Ectodermal cell (in vitro differentiated cells): ENCODE measurements at regions not wholly inside any gene's neighbourhood (a gene's known extent, or its start where the extent isn't known, plus 50 kb on each side); places are given as distances from the start of the nearest gene placed in this dataset.

Source experiments
- H3K27ac ChIP-seq: 2 replicates; pipeline ENCODE4 v1.7.0; 2013; ENCODE audit warnings: mild to moderate bottlenecking, low read depth, low read length; ENCODE audit not compliant: insufficient read depth, poor library complexity, severe bottlenecking
- H3K27me3 ChIP-seq: 2 replicates; pipeline ENCODE4 v1.7.0; 2013; ENCODE audit warnings: mild to moderate bottlenecking, low read length; ENCODE audit not compliant: insufficient read depth, control insufficient read depth, poor library complexity, severe bottlenecking
- H3K36me3 ChIP-seq: one replicate; pipeline ENCODE4 v1.7.0; 2013; ENCODE audit warnings: low read length; ENCODE audit not compliant: control insufficient read depth, insufficient read depth
- H3K4me1 ChIP-seq: one replicate; pipeline ENCODE4 v1.7.0; 2013; ENCODE audit warnings: low read length; ENCODE audit not compliant: control insufficient read depth, insufficient read depth
- H3K4me3 ChIP-seq: 2 replicates; pipeline ENCODE4 v1.7.0; 2013; ENCODE audit warnings: low read depth, low read length, control low read depth; ENCODE audit not compliant: insufficient read depth
- H3K9me3 ChIP-seq: 2 replicates; pipeline ENCODE4 v1.7.0; 2013; ENCODE audit warnings: mild to moderate bottlenecking, low read length, moderate library complexity; ENCODE audit not compliant: control insufficient read depth
- WGBS, 2 experiments: methylation state at CpG; one replicate each; pipeline ENCODE4 v1.1.7; 2013; ENCODE audit warnings: missing lambda C conversion rate in 2 of 2; 5-methylcytosine and 5-hydroxymethylcytosine counted together

DNA sequence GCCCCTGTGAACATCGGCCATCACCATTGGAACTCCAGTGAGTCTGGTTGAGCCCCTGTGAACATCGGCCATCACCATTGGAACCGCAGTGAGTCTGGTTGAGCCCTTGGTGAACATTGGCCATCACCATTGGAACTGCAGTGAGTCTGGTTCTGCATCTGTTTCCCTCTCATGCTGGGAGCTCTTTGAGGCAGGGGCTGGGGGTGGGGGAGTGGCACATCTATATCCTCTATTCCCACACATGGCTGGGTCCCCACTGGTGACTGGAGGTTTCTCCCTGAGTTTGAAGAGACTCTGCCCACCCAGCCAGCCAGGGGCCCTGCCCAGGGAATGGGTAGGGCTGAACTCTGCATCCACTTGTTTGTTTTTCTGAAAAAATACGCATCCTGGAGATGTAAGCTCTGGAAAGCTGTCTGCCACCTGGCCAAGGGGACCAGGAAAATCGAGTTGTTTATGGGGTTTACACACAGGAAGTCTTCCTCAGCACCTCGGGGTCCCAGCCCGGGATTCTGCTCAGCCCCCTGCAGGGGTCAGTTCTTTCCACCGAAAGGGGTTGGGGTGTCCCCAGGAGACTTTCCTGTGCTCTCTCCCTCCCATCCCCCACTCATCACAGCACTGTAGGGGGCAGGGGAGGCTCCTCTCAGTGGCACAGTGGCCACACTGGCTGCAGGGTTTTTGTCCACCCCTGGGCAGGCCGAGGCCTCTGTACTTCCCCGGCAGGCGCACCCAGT is 170.5 kb upstream of the GSC start:
- 92 to 96% methylated on average over 11 of the region's 11 CpGs for WGBS, 2 experiments
- Histone ChIP-seq H3K27ac (no peak overlapping the region), H3K4me1 (peaks cover 3% of the 10 kb centered on the region), H3K27me3 (no peaks in the 10 kb centered on the region), H3K9me3 (no peaks in the 10 kb centered on the region), H3K36me3 (no peaks in the 10 kb centered on the region), H3K4me3 (no peak overlapping the region)

DNA sequence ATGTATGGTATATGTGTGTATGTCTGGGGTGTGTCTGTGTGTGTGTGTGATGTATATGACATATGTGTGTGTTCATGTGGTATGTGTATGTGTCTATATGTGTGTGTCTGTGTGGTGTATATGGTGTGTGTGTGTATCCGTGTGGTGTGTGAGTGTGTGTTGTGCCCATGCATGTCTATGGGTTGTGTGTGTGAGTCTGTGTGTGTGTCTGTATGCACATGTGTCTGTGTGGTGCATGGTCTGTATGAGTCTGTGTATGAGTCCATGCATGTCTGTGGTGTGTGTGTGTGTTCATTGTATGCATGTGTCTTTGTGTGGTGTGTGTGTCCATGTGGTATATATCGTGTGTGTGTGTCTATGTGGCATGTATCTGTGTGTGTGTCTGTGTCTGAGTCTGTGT is 168.1 kb upstream of the GSC start:
- Histone ChIP-seq H3K4me3 (no peak overlapping the region), H3K9me3 (no peaks in the 10 kb centered on the region), H3K36me3 (no peaks in the 10 kb centered on the region), H3K4me1 (peaks cover 3% of the 10 kb centered on the region), H3K27me3 (no peaks in the 10 kb centered on the region), H3K27ac (no peak overlapping the region)
- 92 to 93% methylated on average over 2 of the region's 2 CpGs for WGBS, 2 experiments

DNA sequence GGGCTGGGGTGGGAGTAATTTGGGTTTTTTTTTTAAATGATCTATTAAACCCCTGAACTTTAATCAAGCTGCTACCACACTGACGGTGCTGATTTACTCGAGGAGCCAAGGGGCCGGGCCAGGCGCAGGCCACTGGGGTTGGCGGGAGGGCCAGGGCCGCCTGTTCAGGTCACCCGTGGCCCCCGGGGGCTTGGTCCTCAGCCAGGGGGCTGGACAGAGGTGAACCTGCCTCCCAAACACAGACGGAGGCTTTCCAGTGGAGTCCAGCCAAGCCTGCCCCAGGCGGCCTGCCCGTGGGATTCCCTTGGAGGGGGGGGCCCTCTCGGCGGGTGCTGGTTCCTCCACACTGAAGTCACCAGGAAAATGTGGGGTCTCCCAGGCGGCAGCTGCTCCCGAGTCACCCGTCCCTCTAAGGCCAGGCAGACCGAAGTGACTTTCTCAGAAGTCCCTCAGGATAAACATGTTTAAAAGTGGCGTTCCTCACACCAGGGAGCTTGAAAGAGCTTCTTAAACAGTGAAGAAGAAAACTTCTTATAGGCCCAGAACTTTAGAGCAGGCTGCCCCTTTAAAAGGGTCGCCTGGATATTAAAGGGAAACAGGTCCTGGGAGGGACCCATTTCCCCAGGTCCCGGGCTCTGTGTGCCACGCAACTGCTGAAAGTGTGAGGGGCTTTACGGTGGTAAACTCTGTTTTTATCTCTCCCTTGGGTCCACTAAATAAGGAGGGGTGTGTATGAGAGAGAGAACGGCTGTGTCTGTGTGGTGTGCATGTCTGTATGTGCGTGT is 167.2 kb upstream of the GSC start:
- no peak overlapping the region for H3K27ac ChIP-seq
- peaks cover 3% of the 10 kb centered on the region for H3K4me1 ChIP-seq
- no peaks in the 10 kb centered on the region for H3K9me3 ChIP-seq
- H3K36me3 ChIP-seq = no peaks in the 10 kb centered on the region
- H3K4me3 ChIP-seq = no peak overlapping the region
- no peaks in the 10 kb centered on the region for H3K27me3 ChIP-seq
- WGBS, 2 experiments = 87 to 89% methylated on average over 24 of the region's 24 CpGs

DNA sequence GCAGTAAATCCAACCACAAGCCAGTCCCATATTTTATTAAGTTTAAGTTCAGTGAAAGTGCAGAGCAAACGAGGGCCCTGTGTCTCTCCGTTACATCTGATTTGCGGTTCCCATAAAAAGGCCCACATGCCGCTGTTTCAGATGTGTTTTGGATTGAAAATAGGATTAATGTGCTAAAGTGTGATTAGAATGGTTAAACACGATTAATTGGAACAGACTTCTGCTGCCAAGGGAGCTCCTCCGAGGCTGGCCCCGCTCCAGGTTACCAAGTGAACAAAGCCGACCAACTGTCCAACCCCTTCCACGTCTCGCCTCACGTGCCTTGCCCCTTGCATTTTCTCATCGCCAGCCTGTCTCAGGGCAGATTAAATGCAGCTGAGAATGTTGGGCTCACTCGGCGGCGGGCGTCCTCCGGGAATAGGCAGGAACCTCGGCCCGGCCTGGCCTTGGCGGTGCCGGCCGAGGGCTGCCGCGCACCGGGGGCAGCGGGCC is 166.5 kb upstream of the GSC start:
- Histone ChIP-seq H3K36me3 (no peaks in the 10 kb centered on the region), H3K4me3 (no peak overlapping the region), H3K27ac (no peak overlapping the region), H3K9me3 (no peaks in the 10 kb centered on the region), H3K4me1 (peaks cover 3% of the 10 kb centered on the region), H3K27me3 (no peaks in the 10 kb centered on the region)
- 91 to 94% methylated on average over 25 to 26 of the region's 26 CpGs for WGBS, 2 experiments

DNA sequence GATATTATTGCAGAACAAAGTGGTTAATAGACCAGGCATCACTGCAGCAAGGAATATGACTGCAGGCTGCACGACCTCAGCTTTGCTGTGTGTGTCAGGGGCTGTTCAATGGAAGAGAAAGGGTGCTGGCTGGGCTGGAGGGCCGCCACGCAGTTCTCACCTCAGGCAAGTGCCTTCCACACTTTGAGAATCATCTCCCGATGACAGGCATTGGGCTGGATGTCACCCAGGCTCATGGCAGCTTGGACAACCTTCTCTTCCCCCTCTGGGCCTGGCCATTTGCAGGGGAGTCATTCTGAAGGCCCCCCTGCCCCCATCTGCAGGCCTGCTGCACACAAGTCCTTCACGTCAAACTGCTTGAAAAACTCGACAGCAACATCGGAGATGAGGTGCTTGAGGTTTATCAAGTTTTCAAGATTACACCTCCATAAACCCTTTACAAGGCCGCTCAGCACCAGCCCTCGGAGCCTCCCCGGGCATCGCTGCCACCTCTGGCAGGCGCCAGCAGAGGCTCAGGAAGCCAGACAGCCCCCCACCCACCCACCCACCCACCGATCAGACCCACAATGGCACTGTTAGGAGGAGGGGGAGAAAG is 165.9 kb upstream of the GSC start:
- no peaks in the 10 kb centered on the region for H3K9me3 ChIP-seq
- 92% methylated on average over 8 of the region's 13 CpGs for WGBS, 2 experiments
- no peaks in the 10 kb centered on the region for H3K36me3 ChIP-seq
- no peak overlapping the region for H3K27ac ChIP-seq
- H3K27me3 ChIP-seq = no peaks in the 10 kb centered on the region
- H3K4me3 ChIP-seq = no peak overlapping the region
- peaks cover 3% of the 10 kb centered on the region for H3K4me1 ChIP-seq

DNA sequence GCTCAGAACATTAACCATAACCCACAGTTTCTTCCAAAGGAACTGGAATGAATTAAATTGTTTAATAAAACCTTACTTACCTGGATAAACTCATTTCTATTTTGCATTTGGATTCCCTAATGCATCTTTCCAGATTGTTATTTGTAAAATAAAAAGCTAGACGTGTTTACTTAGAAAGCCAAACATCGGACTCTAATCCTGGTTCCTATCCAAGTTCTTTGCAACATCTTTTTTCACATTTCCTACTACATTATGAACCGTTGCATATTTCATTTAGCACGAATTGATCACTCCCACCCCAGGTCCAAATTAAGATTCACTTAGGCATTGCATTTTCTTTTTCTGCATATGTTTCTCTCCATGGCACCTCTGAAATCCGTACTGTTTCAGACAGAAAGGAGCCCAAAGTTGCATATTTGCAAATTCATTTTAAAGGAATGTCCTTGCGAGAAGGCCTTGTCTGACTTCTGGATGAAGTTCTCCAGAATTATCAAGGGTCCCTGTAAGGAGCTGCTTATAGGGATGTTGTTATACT is 164.4 kb upstream of the GSC start:
- Histone ChIP-seq H3K4me3 (no peak overlapping the region), H3K27me3 (no peaks in the 10 kb centered on the region), H3K9me3 (no peaks in the 10 kb centered on the region), H3K36me3 (no peaks in the 10 kb centered on the region), H3K4me1 (peaks cover 3% of the 10 kb centered on the region), H3K27ac (no peak overlapping the region)
- 90 to 92% methylated on average over 6 of the region's 6 CpGs for WGBS, 2 experiments

DNA sequence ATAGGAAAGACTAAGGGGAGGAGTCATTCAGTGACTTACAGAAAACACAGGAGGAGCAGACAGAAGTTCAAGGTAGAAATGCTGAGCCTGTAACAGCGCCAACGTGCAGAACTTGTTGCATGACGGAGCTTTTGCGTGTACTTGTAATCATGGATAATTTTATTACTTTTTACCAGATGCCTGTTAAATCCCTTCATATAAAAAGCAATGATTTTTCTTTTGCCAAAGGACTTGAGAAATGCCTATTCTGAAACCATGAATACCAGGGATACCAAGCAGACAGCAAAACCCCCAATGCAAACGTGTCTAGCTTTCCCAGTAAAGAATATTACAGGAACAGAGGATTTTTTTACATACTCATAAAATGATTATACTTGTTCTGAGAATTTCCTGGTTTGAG is 163.6 kb upstream of the GSC start:
- Histone ChIP-seq H3K27ac (no peak overlapping the region), H3K4me1 (peaks cover 3% of the 10 kb centered on the region), H3K27me3 (no peaks in the 10 kb centered on the region), H3K4me3 (no peak overlapping the region), H3K9me3 (no peaks in the 10 kb centered on the region), H3K36me3 (no peaks in the 10 kb centered on the region)
- 88 to 89% methylated on average over 4 to 5 of the region's 5 CpGs for WGBS, 2 experiments

DNA sequence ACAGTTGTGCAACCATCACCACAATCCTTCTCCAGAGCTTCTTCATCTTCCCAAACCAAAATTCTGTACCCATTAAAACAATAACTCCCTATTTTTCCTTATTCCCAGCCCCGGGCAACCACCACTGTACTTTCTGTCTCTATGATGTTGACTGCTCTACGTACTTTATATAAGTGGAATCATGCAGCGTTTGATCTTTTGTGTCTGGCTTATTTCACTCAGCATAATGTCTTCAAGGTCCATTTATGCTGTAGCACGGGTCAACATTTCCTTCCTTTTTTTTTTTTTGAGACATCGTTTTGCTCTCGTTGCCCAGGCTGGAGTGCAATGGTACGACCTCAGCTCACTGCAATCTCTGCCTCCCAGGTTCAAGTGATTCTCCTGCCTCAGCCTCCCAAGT is 162.7 kb upstream of the GSC start:
- Histone ChIP-seq H3K27me3 (no peaks in the 10 kb centered on the region), H3K36me3 (no peaks in the 10 kb centered on the region), H3K4me3 (no peak overlapping the region), H3K4me1 (peaks cover 3% of the 10 kb centered on the region), H3K27ac (no peak overlapping the region), H3K9me3 (no peaks in the 10 kb centered on the region)
- 92% methylated on average over 7 of the region's 7 CpGs for whole genome bisulfite sequencing, 2 experiments

DNA sequence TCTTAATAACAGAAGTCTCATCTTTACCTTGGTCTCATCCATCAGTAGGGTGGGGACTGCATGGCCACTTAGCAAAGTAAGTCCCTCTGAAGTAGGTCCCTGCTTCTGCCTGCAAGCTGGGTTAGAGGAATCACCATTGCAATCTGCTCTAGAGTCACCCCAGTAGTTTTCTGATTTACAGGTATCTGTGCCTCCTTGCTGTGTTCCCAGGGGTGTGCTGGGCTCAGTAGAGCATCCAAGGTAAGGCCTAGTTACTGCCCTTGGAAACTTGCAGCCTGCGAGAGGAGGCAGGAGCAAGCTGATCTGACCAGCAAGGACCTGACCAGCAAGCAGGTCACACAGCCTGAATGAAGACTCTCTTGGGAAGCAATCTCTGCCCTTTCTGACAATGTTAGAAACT is 160.8 kb upstream of the GSC start:
- Histone ChIP-seq H3K4me3 (no peak overlapping the region), H3K27ac (no peak overlapping the region), H3K27me3 (no peaks in the 10 kb centered on the region), H3K4me1 (no peaks in the 10 kb centered on the region), H3K9me3 (no peaks in the 10 kb centered on the region), H3K36me3 (no peaks in the 10 kb centered on the region)
- WGBS, 2 experiments = 97% methylated on average over 1 of the region's 1 CpG

DNA sequence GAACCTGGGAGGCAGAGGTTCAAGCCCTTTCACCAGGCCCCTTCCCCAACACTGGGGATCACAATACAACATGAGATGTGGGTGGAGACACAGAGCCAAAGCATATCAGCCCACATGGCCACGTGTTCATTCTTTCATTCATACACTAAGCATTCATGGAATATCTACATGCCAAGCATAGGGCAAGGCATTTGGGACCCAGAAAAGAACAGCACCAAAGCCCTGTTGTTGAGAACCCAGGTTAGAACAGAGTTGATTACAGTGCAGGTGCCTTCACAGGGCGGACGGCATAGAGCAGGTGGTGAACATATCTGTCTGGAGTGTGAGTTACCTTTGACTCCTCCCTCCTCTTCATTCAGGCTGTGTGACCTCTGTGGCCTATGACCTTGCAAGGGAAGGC is 159.4 kb upstream of the GSC start:
- H3K36me3 ChIP-seq = no peaks in the 10 kb centered on the region
- no peak overlapping the region for H3K27ac ChIP-seq
- no peaks in the 10 kb centered on the region for H3K9me3 ChIP-seq
- 89 to 94% methylated on average over 3 of the region's 3 CpGs for WGBS, 2 experiments
- H3K4me1 ChIP-seq = no peaks in the 10 kb centered on the region
- H3K4me3 ChIP-seq = no peak overlapping the region
- H3K27me3 ChIP-seq = no peaks in the 10 kb centered on the region
